SHP77 (cell line): ENCODE measurements at regions not wholly inside any gene's neighbourhood (a gene's known extent, or its start where the extent isn't known, plus 50 kb on each side); places are given as distances from the start of the nearest gene placed in this dataset.

Experiments used
- DNase-seq, 2 experiments: peaks; one replicate each; lab custom pipeline; 2025; lab: John Stamatoyannopoulos, UW

- no peak for DNase-seq
These were observed 352.0 kb downstream of the BTG1 start for GRCh38 chr12:91793676-91794075.

GRCh38 chr12:91792597-91792996 is 353.0 kb downstream of the BTG1 start:
- no peak for DNase-seq

- DNase-seq, result no peak
These were observed 359.0 kb downstream of the BTG1 start for GRCh38 chr12:91786499-91787272.

GRCh38 chr12:91785655-91786498 is 359.8 kb downstream of the BTG1 start:
- DNase-seq, result no peak

GRCh38 chr12:91781114-91781513 is 364.5 kb downstream of the BTG1 start:
- DNase-seq, result no peak

GRCh38 chr12:91778938-91779400 is 366.7 kb downstream of the BTG1 start:
- DNase-seq, result no peak

GRCh38 chr12:91778091-91778832 is 367.4 kb downstream of the BTG1 start:
- DNase-seq, result no peak

- DNase-seq, result no peak
These were observed 368.2 kb downstream of the BTG1 start for GRCh38 chr12:91777268-91777992.

- no peak for DNase-seq
These were observed 371.2 kb downstream of the BTG1 start for GRCh38 chr12:91774434-91774921.

GRCh38 chr12:91773749-91774429 is 371.8 kb downstream of the BTG1 start:
- DNase-seq, result no peak

- DNase-seq, result no peak
These were observed 373.2 kb downstream of the BTG1 start for GRCh38 chr12:91772411-91772810.

- DNase-seq, result no peak
These were observed 375.9 kb downstream of the BTG1 start for GRCh38 chr12:91769736-91770135.

- DNase-seq, result no peak
These were observed 378.4 kb downstream of the BTG1 start for GRCh38 chr12:91767237-91767636.

GRCh38 chr12:91766454-91766853 is 379.2 kb downstream of the BTG1 start:
- DNase-seq, result no peak

- no peak for DNase-seq
These were observed 381.8 kb downstream of the BTG1 start for GRCh38 chr12:91763654-91764370.

GRCh38 chr12:91753649-91754048 is 392.0 kb downstream of the BTG1 start:
- DNase-seq, result no peak

GRCh38 chr12:91746976-91747375 is 398.7 kb downstream of the BTG1 start:
- DNase-seq, result no peak

GRCh38 chr12:91744597-91744996 is 401.0 kb downstream of the BTG1 start:
- no peak for DNase-seq

- DNase-seq, result no peak
These were observed 401.8 kb downstream of the BTG1 start for GRCh38 chr12:91743704-91744321.

- DNase-seq, result no peak
These were observed 402.4 kb downstream of the BTG1 start for GRCh38 chr12:91743280-91743679.
